NCI-H526 (cell line): ENCODE measurements at regions not wholly inside any gene's neighbourhood (a gene's known extent, or its start where the extent isn't known, plus 50 kb on each side); places are given as distances from the start of the nearest gene placed in this dataset.
"Not testable (repeated sequence)": the region's sequence is repeated elsewhere in the genome, so short reads cannot be mapped to it uniquely, and the experiment has no call there.

Source experiments
- DNase-seq, 2 experiments: peaks; one replicate each; lab custom pipeline; 2025; lab: John Stamatoyannopoulos, UW

GRCh38 chrX:97858592-97858991 lies 974.9 kb downstream of the RPA4 start:
- DNase-seq: no peak

- no peak for DNase-seq
Observed at GRCh38 chrX:97860226-97860625, 976.5 kb downstream of the RPA4 start.

- no peak for DNase-seq
Observed at GRCh38 chrX:97863261-97863660, 979.6 kb downstream of the RPA4 start.

- no peak for DNase-seq
Observed at GRCh38 chrX:97867266-97867665, 983.6 kb downstream of the RPA4 start.

- DNase-seq: no peak
Observed at GRCh38 chrX:97876697-97877407, 993.1 kb downstream of the RPA4 start.

GRCh38 chrX:97882306-97882705 lies 998.6 kb downstream of the RPA4 start:
- DNase-seq: no peak

- DNase-seq: no peak
Observed at GRCh38 chrX:97895751-97896150, 1012.0 kb downstream of the RPA4 start.

- no peak for DNase-seq
Observed at GRCh38 chrX:97897998-97898397, 1014.3 kb downstream of the RPA4 start.

- DNase-seq: no peak
Observed at GRCh38 chrX:97898798-97899197, 1015.1 kb downstream of the RPA4 start.

GRCh38 chrX:97907791-97908190 lies 1024.1 kb downstream of the RPA4 start:
- DNase-seq: no peak

- DNase-seq: no peak
Observed at GRCh38 chrX:97909245-97909644, 1025.5 kb downstream of the RPA4 start.

- not testable (repeated sequence) for DNase-seq
Observed at GRCh38 chrX:97915390-97915789, 1031.7 kb downstream of the RPA4 start.

- DNase-seq: not testable (repeated sequence)
Observed at GRCh38 chrX:97921223-97921622, 1037.5 kb downstream of the RPA4 start.

GRCh38 chrX:97931586-97931985 lies 1047.9 kb downstream of the RPA4 start:
- no peak for DNase-seq

GRCh38 chrX:97936296-97936695 lies 1052.6 kb downstream of the RPA4 start:
- DNase-seq: no peak

GRCh38 chrX:97938706-97939105 lies 1055.0 kb downstream of the RPA4 start:
- DNase-seq: no peak

- no peak for DNase-seq
Observed at GRCh38 chrX:97968376-97969163, 1084.9 kb downstream of the RPA4 start.

- no peak for DNase-seq
Observed at GRCh38 chrX:97984641-97985040, 1100.9 kb downstream of the RPA4 start.

- no peak for DNase-seq
Observed at GRCh38 chrX:97985096-97985495, 1101.4 kb downstream of the RPA4 start.

GRCh38 chrX:97987979-97988378 lies 1104.3 kb downstream of the RPA4 start:
- no peak for DNase-seq

GRCh38 chrX:97995834-97996233 lies 1112.1 kb downstream of the RPA4 start:
- no peak for DNase-seq

- no peak for DNase-seq
Observed at GRCh38 chrX:98028691-98029090, 1145.0 kb downstream of the RPA4 start.

GRCh38 chrX:98029861-98030260 lies 1146.2 kb downstream of the RPA4 start:
- DNase-seq: no peak

- DNase-seq: no peak
Observed at GRCh38 chrX:98057176-98057575, 1173.5 kb downstream of the RPA4 start.
